Neural cell (in vitro differentiated cells): ENCODE measurements at regions not wholly inside any gene's neighbourhood (a gene's known extent, or its start where the extent isn't known, plus 50 kb on each side); places are given as distances from the start of the nearest gene placed in this dataset.

Source experiments
- CTCF ChIP-seq: fragments of 450-650 bp; IDR thresholded peaks from 2 replicates; pipeline ENCODE4 v1.5.1; 2014; ENCODE audit warnings: antibody characterized with exemption, mild to moderate bottlenecking, moderate library complexity; ENCODE audit not compliant: poor library complexity, severe bottlenecking
- EP300 ChIP-seq: fragments of 450-650 bp; conservative IDR thresholded peaks from 2 replicates; pipeline ENCODE4 v1.6.1; 2014; ENCODE audit warnings: antibody characterized with exemption, mild to moderate bottlenecking, moderate library complexity; ENCODE audit not compliant: poor library complexity, severe bottlenecking
- EZH2 ChIP-seq: fragments of 200-600, 300-800 bp; shearing (Covaris generic), sonication (generic); IDR thresholded peaks from 2 replicates; pipeline ENCODE4 v1.6.1; 2014; ENCODE audit warnings: antibody characterized with exemption, low read length, borderline replicate concordance, mild to moderate bottlenecking; ENCODE audit not compliant: insufficient read depth, poor library complexity, severe bottlenecking
- MXI1 ChIP-seq: fragments of 450-650 bp; conservative IDR thresholded peaks from 2 replicates; pipeline ENCODE4 v1.6.1; 2014; ENCODE audit warnings: antibody characterized with exemption, mild to moderate bottlenecking; ENCODE audit not compliant: poor library complexity, severe bottlenecking
- POLR2AphosphoS5 ChIP-seq: IDR thresholded peaks from 2 replicates; pipeline ENCODE4 v1.6.1; 2012
- RAD21 ChIP-seq: fragments of 450-650 bp; conservative IDR thresholded peaks from 2 replicates; pipeline ENCODE4 v1.6.1; 2014; ENCODE audit warnings: antibody characterized with exemption, mild to moderate bottlenecking, moderate library complexity
- REST ChIP-seq: IDR thresholded peaks from 2 replicates; pipeline ENCODE4 v1.6.1; 2012; ENCODE audit warnings: borderline replicate concordance
- SMC3 ChIP-seq: fragments of 450-650 bp; conservative IDR thresholded peaks from 2 replicates; pipeline ENCODE4 v1.6.1; 2014; ENCODE audit warnings: antibody characterized with exemption, mild to moderate bottlenecking, moderate library complexity; ENCODE audit not compliant: poor library complexity
- TAF1 ChIP-seq: IDR thresholded peaks from 2 replicates; pipeline ENCODE4 v1.6.1; 2012; ENCODE audit warnings: low read depth

GRCh38 chr2:84271977-84272376, 187.1 kb downstream of the SUCLG1 start:
- no peak for TF ChIP-seq CTCF
- TF ChIP-seq MXI1: no peak
- no peak for TF ChIP-seq POLR2AphosphoS5
- no peak for TF ChIP-seq EZH2
- no peak for TF ChIP-seq RAD21
- TF ChIP-seq REST: no peak
- TF ChIP-seq EP300: no peak
- no peak for TF ChIP-seq TAF1
- no peak for TF ChIP-seq SMC3
